Astrocyte of the cerebellum (primary cell): ENCODE measurements at regions not wholly inside any gene's neighbourhood (a gene's known extent, or its start where the extent isn't known, plus 50 kb on each side); places are given as distances from the start of the nearest gene placed in this dataset.

Experiments
- DNase-seq: peaks from one replicate; pipeline ENCODE4 v3.0.0-alpha.2; 2011; ENCODE audit warnings: low read depth
- H3K4me3 ChIP-seq: 2 replicates; pipeline ENCODE4 v1.5.1; 2011; ENCODE audit warnings: mild to moderate bottlenecking, low read depth, low read length, moderate library complexity
- CTCF ChIP-seq: IDR thresholded peaks from 2 replicates; pipeline ENCODE4 v1.5.1; 2012; ENCODE audit warnings: low read length, low read depth, moderate library complexity, mild to moderate bottlenecking; ENCODE audit errors: missing control alignments
- in situ Hi-C: cut with HindIII; loops from 2 replicates; pipeline ENCODE4 v1.10.0; 2017; ENCODE audit warnings: low sequenced_read_pairs

DNA sequence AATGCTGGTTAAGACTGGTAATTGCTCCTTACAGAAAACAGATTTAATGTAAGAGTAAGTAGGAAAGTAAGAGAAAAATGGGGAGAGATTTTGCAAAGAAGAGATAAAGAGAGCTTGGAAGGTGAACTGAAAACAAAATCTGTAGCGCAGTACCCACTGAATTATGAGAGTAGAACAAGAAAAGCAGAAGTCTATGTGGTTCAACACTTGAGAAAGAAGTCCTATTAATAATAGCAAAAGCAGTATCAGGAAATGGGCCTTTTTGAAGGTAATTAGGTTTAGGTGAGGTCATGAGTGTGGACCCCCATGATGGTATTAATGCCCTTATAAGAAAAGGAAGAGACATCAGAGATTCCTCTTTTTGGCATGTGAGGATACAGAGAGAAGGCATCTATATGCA is 460.6 kb downstream of the CETN3 start:
- in situ Hi-C loops: no loop called here
- no peak overlapping the region for H3K4me3 ChIP-seq
- DNase-seq: no peak
- TF ChIP-seq CTCF: no peak

GRCh38 chr5:89946916-89947315 is 462.6 kb downstream of the CETN3 start:
- in situ Hi-C loops: no loop called here
- TF ChIP-seq CTCF: no peak
- no peak for DNase-seq
- no peak overlapping the region for H3K4me3 ChIP-seq

DNA sequence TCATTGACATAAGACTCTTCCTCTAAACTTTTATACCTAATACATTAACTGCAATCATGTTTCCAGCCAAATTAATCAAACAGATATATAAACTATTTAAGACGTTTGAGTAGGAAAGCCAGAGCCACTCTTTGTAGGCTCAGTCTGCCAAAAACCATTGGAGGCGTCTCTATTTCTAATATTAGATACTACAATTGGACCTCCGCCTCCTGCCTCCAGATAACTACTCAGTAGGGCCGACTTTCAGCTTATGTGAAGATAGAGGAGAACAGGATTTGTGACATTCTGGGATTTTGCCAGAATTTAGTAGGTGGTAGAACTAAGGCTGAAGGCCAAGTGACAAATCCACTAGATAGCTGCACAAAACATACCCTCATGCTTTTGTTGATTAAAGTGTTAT is 463.0 kb downstream of the CETN3 start:
- in situ Hi-C loops: no loop called here
- no peak for TF ChIP-seq CTCF
- no peak for DNase-seq
- no peak overlapping the region for H3K4me3 ChIP-seq

DNA sequence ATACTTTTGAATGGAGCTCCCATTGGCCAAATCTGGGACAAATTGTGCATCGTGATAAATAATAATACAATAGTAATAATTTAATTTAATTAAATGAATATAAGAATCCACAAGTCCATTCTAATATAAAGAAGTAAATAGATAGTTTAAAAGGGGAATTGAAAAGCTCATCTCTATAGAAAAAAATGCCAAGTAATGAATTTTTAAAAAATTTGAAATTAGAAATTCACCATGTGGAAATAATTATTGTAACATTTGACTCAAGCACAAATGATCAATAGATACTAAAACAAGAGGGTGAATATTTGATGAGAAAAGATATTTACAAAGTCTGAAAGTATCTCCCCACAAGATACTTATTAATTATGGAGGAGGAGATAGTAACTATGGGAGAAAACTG is 467.4 kb downstream of the CETN3 start:
- H3K4me3 ChIP-seq: no peak overlapping the region
- no peak for DNase-seq
- in situ Hi-C loops: no loop called here
- no peak for TF ChIP-seq CTCF

DNA sequence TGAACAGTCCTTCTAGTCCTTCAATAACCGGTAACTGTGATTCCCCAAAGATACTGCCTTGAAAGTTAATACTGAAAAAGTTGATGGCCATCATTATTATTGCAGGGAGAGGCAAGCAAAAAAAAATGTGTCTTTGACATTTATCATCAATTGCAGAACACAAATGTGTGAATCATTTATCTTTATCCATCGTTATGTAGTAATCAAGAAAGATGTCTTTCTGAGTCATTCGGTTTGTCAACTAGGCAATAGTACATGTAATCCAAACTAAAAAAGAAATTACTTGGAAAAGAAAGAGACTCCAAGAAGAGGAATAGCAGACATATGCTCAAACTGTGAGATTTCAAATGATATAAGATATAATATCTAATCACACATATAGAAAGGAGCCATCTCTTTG is 473.0 kb downstream of the CETN3 start:
- H3K4me3 ChIP-seq: no peak overlapping the region
- no peak for DNase-seq
- in situ Hi-C loops: no loop called here
- TF ChIP-seq CTCF: no peak

- TF ChIP-seq CTCF: no peak
- H3K4me3 ChIP-seq: no peak overlapping the region
- no peak for DNase-seq
- in situ Hi-C loops: no loop called here
Observed at GRCh38 chr5:89934069-89934468, 475.5 kb downstream of the CETN3 start.

DNA sequence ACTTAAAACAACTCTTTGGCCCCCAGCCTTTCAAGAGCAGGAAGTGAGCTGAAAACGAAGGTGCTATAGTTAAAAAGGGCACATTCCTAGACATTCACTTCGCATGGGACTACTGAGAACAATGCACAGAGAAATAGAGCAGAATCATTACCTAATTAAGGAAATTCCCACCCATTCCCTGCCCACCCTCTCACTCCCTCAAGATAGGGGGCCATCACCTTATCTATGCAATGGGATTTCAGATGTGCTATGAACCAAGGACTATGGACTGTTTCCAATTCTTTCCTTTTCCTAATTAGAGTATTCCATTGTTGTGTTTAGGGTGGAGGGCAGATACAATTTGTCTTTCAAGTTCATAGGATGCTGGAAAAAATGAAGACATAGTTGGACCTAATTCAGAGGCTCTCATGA is 476.8 kb downstream of the CETN3 start:
- in situ Hi-C loops: no loop called here
- H3K4me3 ChIP-seq: no peak overlapping the region
- no peak for DNase-seq
- TF ChIP-seq CTCF: no peak
